ENCODE measurements at regions not wholly inside any gene's neighbourhood (a gene's known extent, or its start where the extent isn't known, plus 50 kb on each side); places are given as distances from the start of the nearest gene placed in this dataset.

- no peak for ATAC-seq
- TF ChIP-seq CTCF (IDR thresholded peaks at IDR 0.05): no peak
These were observed 103.1 kb upstream of the MPDZ start for GRCh38 chr9:13382595-13382994.

GRCh38 chr9:13380903-13381302 lies 101.4 kb upstream of the MPDZ start:
- Mint-ChIP-seq H3K36me3 (no peaks in the 10 kb centered on the region), H3K27ac (no peak overlapping the region), H3K4me1 (no peaks in the 10 kb centered on the region), H3K9me3 (peaks cover 8 to 13% of the 10 kb centered on the region in 2 donors), H3K4me3 (no peak overlapping the region), H3K27me3 (ENCODE audit: low read depth in 2 of 2) (no peaks in the 10 kb centered on the region)
- TF ChIP-seq CTCF (IDR thresholded peaks at IDR 0.05): no peak
- H3K27me3 ChIP-seq (ENCODE audit: control insufficient read depth, insufficient read depth, low read length): no peaks in the 10 kb centered on the region
- intact Hi-C loops (cut with micrococcal nuclease): no loop called here
- DNase-seq (no peak), ATAC-seq (no peak)
- H3K9me3 ChIP-seq (ENCODE audit: control insufficient read depth, insufficient read depth, low read length): peaks cover 6% of the 10 kb centered on the region
- no peak overlapping the region for H3K4me3 ChIP-seq (ENCODE audit: low read length)
- 82% methylated on average over 3 of the region's 3 CpGs for WGBS (ENCODE audit: insufficient coverage)
- H3K4me1 ChIP-seq (ENCODE audit: control insufficient read depth, insufficient read depth, low read length): no peaks in the 10 kb centered on the region
- no peaks in the 10 kb centered on the region for H3K36me3 ChIP-seq (ENCODE audit: control insufficient read depth, insufficient read depth, low read length)
- no peak overlapping the region for H3K27ac ChIP-seq (ENCODE audit: low read length)

More at GRCh38 chr9:13382595-13382994, 103.1 kb upstream of the MPDZ start:
- H3K27me3 ChIP-seq (ENCODE audit: control insufficient read depth, insufficient read depth, low read length): no peaks in the 10 kb centered on the region
- peaks cover 8 to 16% of the 10 kb centered on the region in 2 donors for H3K9me3 Mint-ChIP-seq
- H3K27ac Mint-ChIP-seq: no peak overlapping the region
- 94% methylated on average over 2 of the region's 5 CpGs for WGBS (ENCODE audit: insufficient coverage)
- no peaks in the 10 kb centered on the region for H3K4me1 Mint-ChIP-seq
- no peaks in the 10 kb centered on the region for H3K36me3 Mint-ChIP-seq
- no peaks in the 10 kb centered on the region for H3K36me3 ChIP-seq (ENCODE audit: control insufficient read depth, insufficient read depth, low read length)
- DNase-seq: no peak
- H3K9me3 ChIP-seq (ENCODE audit: control insufficient read depth, insufficient read depth, low read length): peaks cover 6% of the 10 kb centered on the region
- H3K4me3 Mint-ChIP-seq: no peak overlapping the region
- H3K4me3 ChIP-seq (ENCODE audit: low read length): no peak overlapping the region
- intact Hi-C loops (cut with micrococcal nuclease): no loop called here
- H3K27ac ChIP-seq (ENCODE audit: low read length): no peak overlapping the region
- H3K27me3 Mint-ChIP-seq (ENCODE audit: low read depth in 2 of 2): no peaks in the 10 kb centered on the region
- H3K4me1 ChIP-seq (ENCODE audit: control insufficient read depth, insufficient read depth, low read length): no peaks in the 10 kb centered on the region

GRCh38 chr9:13378154-13378553 lies 98.7 kb upstream of the MPDZ start:
- DNase-seq (no peak), ATAC-seq (no peak)
- no peaks in the 10 kb centered on the region for H3K9me3 ChIP-seq (ENCODE audit: control insufficient read depth, insufficient read depth, low read length)
- Mint-ChIP-seq H3K27ac (no peak overlapping the region), H3K9me3 (peaks cover 8% of the 10 kb centered on the region in 2 donors), H3K27me3 (ENCODE audit: low read depth in 2 of 2) (no peaks in the 10 kb centered on the region), H3K4me3 (no peak overlapping the region), H3K36me3 (no peaks in the 10 kb centered on the region), H3K4me1 (no peaks in the 10 kb centered on the region)
- H3K27ac ChIP-seq (ENCODE audit: low read length): no peak overlapping the region
- H3K27me3 ChIP-seq (ENCODE audit: control insufficient read depth, insufficient read depth, low read length): no peaks in the 10 kb centered on the region
- no peak overlapping the region for H3K4me3 ChIP-seq (ENCODE audit: low read length)
- WGBS (ENCODE audit: insufficient coverage): no CpG with 5 or more reads among the region's 2 CpGs
- intact Hi-C loops (cut with micrococcal nuclease): no loop called here
- H3K4me1 ChIP-seq (ENCODE audit: control insufficient read depth, insufficient read depth, low read length): no peaks in the 10 kb centered on the region
- no peaks in the 10 kb centered on the region for H3K36me3 ChIP-seq (ENCODE audit: control insufficient read depth, insufficient read depth, low read length)
- no peak for TF ChIP-seq CTCF (IDR thresholded peaks at IDR 0.05)

- peaks cover 7 to 8% of the 10 kb centered on the region in 2 donors for H3K9me3 Mint-ChIP-seq
- 65% methylated on average over 3 of the region's 3 CpGs for WGBS (ENCODE audit: insufficient coverage)
- ATAC-seq: no peak
These were observed 97.9 kb upstream of the MPDZ start for GRCh38 chr9:13377171-13377925.

More at GRCh38 chr9:13377171-13377925, 97.9 kb upstream of the MPDZ start:
- Histone ChIP-seq H3K4me1 (ENCODE audit: control insufficient read depth, insufficient read depth, low read length) (no peaks in the 10 kb centered on the region), H3K27ac (ENCODE audit: low read length) (no peak overlapping the region), H3K36me3 (ENCODE audit: control insufficient read depth, insufficient read depth, low read length) (no peaks in the 10 kb centered on the region), H3K4me3 (ENCODE audit: low read length) (no peak overlapping the region), H3K27me3 (ENCODE audit: control insufficient read depth, insufficient read depth, low read length) (no peaks in the 10 kb centered on the region), H3K9me3 (ENCODE audit: control insufficient read depth, insufficient read depth, low read length) (no peaks in the 10 kb centered on the region)
- no peak overlapping the region for H3K4me3 Mint-ChIP-seq
- no peak for TF ChIP-seq CTCF (IDR thresholded peaks at IDR 0.05)
- DNase-seq: no peak
- no peaks in the 10 kb centered on the region for H3K4me1 Mint-ChIP-seq
- H3K27ac Mint-ChIP-seq: no peak overlapping the region
- H3K27me3 Mint-ChIP-seq (ENCODE audit: low read depth in 2 of 2): no peaks in the 10 kb centered on the region
- H3K36me3 Mint-ChIP-seq: no peaks in the 10 kb centered on the region
- intact Hi-C loops (cut with micrococcal nuclease): no loop called here

Data from natural killer cell (primary cell).